K562 (cell line): ENCODE measurements at regions not wholly inside any gene's neighbourhood (a gene's known extent, or its start where the extent isn't known, plus 50 kb on each side); places are given as distances from the start of the nearest gene placed in this dataset.

ENCODE experiments used
- BHLHE40 ChIP-seq: IDR thresholded peaks from 2 replicates; pipeline ENCODE4 v1.6.1; 2011; ENCODE audit warnings: low read length, improper control_type of control experiment
- HES1 ChIP-seq: fragments of 450-650 bp; IDR thresholded peaks from 2 replicates; pipeline ENCODE4 v1.6.1; 2016; ENCODE audit warnings: low read depth, mild to moderate bottlenecking, moderate library complexity
- KAT2B ChIP-seq: IDR thresholded peaks from one replicate; pipeline ENCODE4 v1.6.1; 2012; ENCODE audit warnings: low read depth, mild to moderate bottlenecking, control low read depth, inconsistent platforms, low read length, moderate library complexity
- MEF2D ChIP-seq: conservative IDR thresholded peaks from 2 replicates; pipeline ENCODE4 v1.6.1; 2016; ENCODE audit warnings: low read depth, missing genetic modification characterization, missing compliant biosample characterization
- NONO ChIP-seq, 2 experiments: fragments of 200-400 bp in 1 of 2; fragments of 450-650 bp in 1 of 2; formaldehyde crosslinking in 1 of 2; IDR thresholded peaks; 2 replicates each; pipeline ENCODE4 v1.6.1; 2017; ENCODE audit warnings: low read depth in 2 of 2, mild to moderate bottlenecking in 2 of 2, moderate library complexity in 2 of 2, low read length in 1 of 2
- NR2C1 ChIP-seq, 2 experiments: fragments of 450-650 bp; IDR thresholded peaks; 2 replicates each; pipeline ENCODE4 v1.6.1; 2017; ENCODE audit warnings: mild to moderate bottlenecking in 2 of 2, antibody characterized with exemption in 1 of 2, inconsistent platforms in 1 of 2, missing compliant biosample characterization in 1 of 2, missing genetic modification characterization in 1 of 2
- PATZ1 ChIP-seq: fragments of 250-450 bp; sonication (Bioruptor Pico); IDR thresholded peaks from 2 replicates; pipeline ENCODE4 v1.5.0; 2020; ENCODE audit warnings: mild to moderate bottlenecking, borderline replicate concordance
- POLR2AphosphoS5 ChIP-seq: IDR thresholded peaks from 2 replicates; pipeline ENCODE4 v1.6.1; 2011; ENCODE audit warnings: mild to moderate bottlenecking, low read depth, low read length, moderate library complexity; ENCODE audit not compliant: control insufficient read depth, insufficient read depth
- YY1 ChIP-seq, 3 experiments: IDR thresholded peaks; 2 replicates each; pipeline ENCODE4 v1.6.1; 2011; ENCODE audit warnings: low read length in 2 of 3, mild to moderate bottlenecking in 2 of 3, moderate library complexity in 2 of 3, borderline replicate concordance in 1 of 3, control low read depth in 1 of 3, low read depth in 1 of 3; ENCODE audit not compliant: insufficient read depth in 3 of 3, insufficient replicate concordance in 2 of 3, control insufficient read depth in 1 of 3, insufficient read length in 1 of 3; ENCODE audit errors: extremely low read depth in 1 of 3
- ZNF232 ChIP-seq: sonication (generic); formaldehyde crosslinking; IDR thresholded peaks from 2 replicates; pipeline ENCODE4 v1.8.0; 2022; ENCODE audit warnings: mild to moderate bottlenecking, missing genetic modification reagents
- ZNF551 ChIP-seq: fragments of 250-450 bp; sonication (Bioruptor Pico); IDR thresholded peaks from 2 replicates; pipeline ENCODE4 v1.5.0; 2021; ENCODE audit warnings: mild to moderate bottlenecking, moderate library complexity

- TF ChIP-seq ZNF232 (no peak), KAT2B (no peak), ZNF551 (no peak), PATZ1 (no peak), HES1 (no peak), NONO (IDR thresholded peaks at IDR 0.05; ENCODE audit: low read depth in 2 of 2, low read length in 1 of 2) (no peak), YY1 (IDR thresholded peaks at IDR 0.05; ENCODE audit: borderline replicate concordance in 1 of 3, control insufficient read depth in 1 of 3, extremely low read depth in 1 of 3, insufficient read depth in 3 of 3, insufficient read length in 1 of 3, insufficient replicate concordance in 2 of 3, low read depth in 1 of 3, low read length in 2 of 3) (no peak), POLR2AphosphoS5 (no peak), MEF2D (tag) (no peak), NR2C1 (IDR thresholded peaks at IDR 0.05) (no peak), NR2C1 (tag; IDR thresholded peaks at IDR 0.05) (no peak), BHLHE40 (no peak)
These were observed 80.7 kb upstream of the DLG1 start for GRCh38 chr3:197378985-197379718.
